IMR-90 (cell line): ENCODE measurements at regions not wholly inside any gene's neighbourhood (a gene's known extent, or its start where the extent isn't known, plus 50 kb on each side); places are given as distances from the start of the nearest gene placed in this dataset.

ENCODE experiments used
- ATAC-seq: fragments of 200-7000 bp; cut with Tn5 transposase; 2 replicates; pipeline ENCODE4 v1.9.1; 2020; ENCODE audit warnings: low read depth, mild to moderate bottlenecking, moderate library complexity
- BruUV-seq: library from RNA; stranded (reverse); fragments of 400-500 nt; replicated peaks from 2 replicates; lab custom pipeline; 2021; lab: Mats Ljungman, UMichigan
- CTCF ChIA-PET: fragments of 300-600 bp; formaldehyde crosslinking; extraction: SDS; loops from one replicate; lab custom pipeline; 2021; ENCODE audit warnings: antibody characterized with exemption; lab: Yijun Ruan, JAX
- POLR2A ChIA-PET: fragments of 300-600 bp; sonication (Branson Sonifier 250); formaldehyde crosslinking; loops from one replicate; lab custom pipeline; 2022; ENCODE audit warnings: antibody characterized with exemption; ENCODE audit not compliant: unreplicated experiment; lab: Charles Lee
- DNase-seq: peaks from one replicate; pipeline ENCODE4 v3.0.0; 2013
- H2AFZ ChIP-seq: replicated peaks from 2 replicates; pipeline ENCODE3; 2013; ENCODE audit warnings: low read length, mild to moderate bottlenecking; ENCODE audit not compliant: poor library complexity
- H2AK5ac ChIP-seq: 2 replicates; pipeline ENCODE4 v1.6.1; 2013; ENCODE audit warnings: low read depth, low read length, inconsistent platforms
- H2AK9ac ChIP-seq: replicated peaks from 2 replicates; pipeline ENCODE3; 2013; ENCODE audit warnings: mild to moderate bottlenecking, low read depth, low read length, moderate library complexity; ENCODE audit not compliant: poor library complexity
- H2BK120ac ChIP-seq: 2 replicates; pipeline ENCODE4 v1.6.1; 2013; ENCODE audit warnings: low read depth, low read length, inconsistent platforms
- H2BK15ac ChIP-seq: 3 replicates; pipeline ENCODE4 v1.6.1; 2013; ENCODE audit warnings: low read depth, low read length, inconsistent platforms
- H2BK20ac ChIP-seq: 2 replicates; pipeline ENCODE4 v1.6.1; 2013; ENCODE audit warnings: low read depth, mild to moderate bottlenecking, inconsistent platforms, low read length, moderate library complexity
- H2BK5ac ChIP-seq: 2 replicates; pipeline ENCODE4 v1.6.1; 2013; ENCODE audit warnings: mild to moderate bottlenecking, low read depth, low read length, inconsistent platforms; ENCODE audit not compliant: poor library complexity, severe bottlenecking
- H3K14ac ChIP-seq: replicated peaks from 2 replicates; pipeline ENCODE4 v1.6.1; 2013; ENCODE audit warnings: low read depth, low read length, inconsistent platforms
- H3K18ac ChIP-seq: 2 replicates; pipeline ENCODE4 v1.6.1; 2013; ENCODE audit warnings: low read depth, low read length, control low read depth
- H3K23ac ChIP-seq: 2 replicates; pipeline ENCODE4 v1.6.1; 2013; ENCODE audit warnings: low read depth, low read length, inconsistent platforms
- H3K27ac ChIP-seq: 2 replicates; pipeline ENCODE4 v1.5.1; 2013; ENCODE audit warnings: mild to moderate bottlenecking, control low read depth, low read length; ENCODE audit not compliant: insufficient read depth
- H3K27me3 ChIP-seq: 2 replicates; pipeline ENCODE4 v1.6.1; 2013; ENCODE audit warnings: low read length; ENCODE audit not compliant: control insufficient read depth, insufficient read depth
- H3K36me3 ChIP-seq: 2 replicates; pipeline ENCODE4 v1.6.1; 2013; ENCODE audit warnings: low read length, mixed read lengths; ENCODE audit not compliant: control insufficient read depth, insufficient read depth
- H3K4ac ChIP-seq: 2 replicates; pipeline ENCODE4 v1.6.1; 2013; ENCODE audit warnings: low read depth, low read length, inconsistent platforms
- H3K4me1 ChIP-seq: 2 replicates; pipeline ENCODE4 v1.6.1; 2013; ENCODE audit warnings: low read length, mixed read lengths; ENCODE audit not compliant: control insufficient read depth, insufficient read depth
- H3K4me2 ChIP-seq: 2 replicates; pipeline ENCODE4 v1.6.1; 2013; ENCODE audit warnings: low read depth, mild to moderate bottlenecking, control low read depth, low read length, moderate library complexity
- H3K4me3 ChIP-seq: 2 replicates; pipeline ENCODE4 v1.5.1; 2013; ENCODE audit warnings: low read depth, mild to moderate bottlenecking, control low read depth, low read length, moderate library complexity; ENCODE audit not compliant: insufficient read depth
- H3K56ac ChIP-seq: 2 replicates; pipeline ENCODE4 v1.6.1; 2013; ENCODE audit warnings: low read length, inconsistent platforms; ENCODE audit not compliant: insufficient read depth; ENCODE audit errors: extremely low read depth
- H3K79me1 ChIP-seq, 2 experiments: 2 replicates each; pipeline ENCODE4 v1.6.1; 2013; ENCODE audit warnings: low read length in 2 of 2, inconsistent platforms in 1 of 2, low read depth in 1 of 2
- H3K9ac ChIP-seq: 2 replicates; pipeline ENCODE4 v1.6.1; 2013; ENCODE audit warnings: low read depth, low read length, control low read depth
- H3K9me1 ChIP-seq: 2 replicates; pipeline ENCODE4 v1.6.1; 2013; ENCODE audit warnings: low read length, inconsistent platforms; ENCODE audit not compliant: insufficient read depth
- H3K9me3 ChIP-seq: 2 replicates; pipeline ENCODE4 v1.6.1; 2013; ENCODE audit warnings: low read length; ENCODE audit not compliant: control insufficient read depth, insufficient read depth
- H4K20me1 ChIP-seq: 2 replicates; pipeline ENCODE4 v1.6.1; 2013; ENCODE audit warnings: low read length, inconsistent platforms; ENCODE audit not compliant: insufficient read depth
- H4K5ac ChIP-seq: 2 replicates; pipeline ENCODE4 v1.6.1; 2013; ENCODE audit warnings: mild to moderate bottlenecking, low read depth, low read length, control low read depth
- H4K8ac ChIP-seq, 2 experiments: 2 replicates each; pipeline ENCODE4 v1.6.1; 2013; ENCODE audit warnings: low read depth in 2 of 2, low read length in 2 of 2, control low read depth in 1 of 2, inconsistent platforms in 1 of 2
- H4K91ac ChIP-seq: 2 replicates; pipeline ENCODE4 v1.6.1; 2013; ENCODE audit warnings: low read depth, low read length, inconsistent platforms; ENCODE audit not compliant: insufficient read depth
- BHLHE40 ChIP-seq: fragments of 150-350 bp; IDR thresholded peaks from 2 replicates; pipeline ENCODE4 v1.6.1; 2016; ENCODE audit warnings: mild to moderate bottlenecking, low read depth, low read length
- CEBPB ChIP-seq: IDR thresholded peaks from 2 replicates; pipeline ENCODE4 v1.6.1; 2012; ENCODE audit warnings: low read depth, low read length, improper control_type of control experiment
- ELK1 ChIP-seq: fragments of 150-350 bp; IDR thresholded peaks from 2 replicates; pipeline ENCODE4 v1.6.1; 2016; ENCODE audit warnings: low read depth, mild to moderate bottlenecking, low read length, moderate library complexity, borderline replicate concordance
- FOS ChIP-seq: fragments of 150-350 bp; IDR thresholded peaks from 2 replicates; pipeline ENCODE4 v1.6.1; 2016; ENCODE audit warnings: low read depth, low read length
- MXI1 ChIP-seq: IDR thresholded peaks from 2 replicates; pipeline ENCODE4 v1.6.1; 2012; ENCODE audit warnings: low read depth, mild to moderate bottlenecking, low read length, moderate library complexity, borderline replicate concordance
- NFE2L2 ChIP-seq: fragments of 150-350 bp; IDR thresholded peaks from 2 replicates; pipeline ENCODE4 v1.6.1; 2016; ENCODE audit warnings: low read depth, mild to moderate bottlenecking, low read length
- POLR2A ChIP-seq: IDR thresholded peaks from 2 replicates; pipeline ENCODE4 v1.6.1; 2012; ENCODE audit warnings: mild to moderate bottlenecking, low read depth, low read length
- RAD21 ChIP-seq: IDR thresholded peaks from 2 replicates; pipeline ENCODE4 v1.6.1; 2012; ENCODE audit warnings: low read length, improper control_type of control experiment
- RCOR1 ChIP-seq: IDR thresholded peaks from 2 replicates; pipeline ENCODE4 v1.6.1; 2012; ENCODE audit warnings: mild to moderate bottlenecking, low read length, improper control_type of control experiment; ENCODE audit not compliant: insufficient replicate concordance
- RFX5 ChIP-seq: IDR thresholded peaks from 2 replicates; pipeline ENCODE4 v1.8.0; 2012; ENCODE audit warnings: low read depth, mild to moderate bottlenecking, low read length, moderate library complexity
- USF2 ChIP-seq: fragments of 150-350 bp; IDR thresholded peaks from 2 replicates; pipeline ENCODE4 v1.6.1; 2017; ENCODE audit warnings: mild to moderate bottlenecking, antibody characterized with exemption, low read length, low read depth
- WGBS, 2 experiments: methylation state at CpG; one replicate each; pipeline versions ENCODE4 v1.1.5 to v1.1.7; 2013; ENCODE audit warnings: missing lambda C conversion rate in 2 of 2; ENCODE audit not compliant: insufficient read length in 1 of 2; ENCODE audit errors: extremely low coverage in 2 of 2; 5-methylcytosine and 5-hydroxymethylcytosine counted together
- dilution Hi-C: fragments of 300-500 bp; cut with HindIII; formaldehyde crosslinking; loops from one replicate; pipeline ENCODE4 v1.14.3; 2018; ENCODE audit warnings: low sequenced_read_pairs; ENCODE audit not compliant: unreplicated experiment
- in situ Hi-C: fragments of 300-500 bp; cut with MboI; formaldehyde crosslinking; loops from 3 replicates; pipeline ENCODE4 v1.14.3; 2019; ENCODE audit warnings: low sequenced_read_pairs, inconsistent platforms, mixed read lengths
- intact Hi-C: fragments of 100-400 bp; cut with micrococcal nuclease; formaldehyde crosslinking; loops from 2 replicates; pipeline ENCODE4 v1.10.0; 2022

- no TSS peak for BruUV-seq
- in situ Hi-C loops, result no loop called here
- CTCF ChIA-PET, result no interaction called here
- Histone ChIP-seq H3K23ac (no peak overlapping the region), H3K4ac (no peak overlapping the region), H3K56ac (no peak overlapping the region), H4K8ac (no peak overlapping the region), H3K36me3 (no peaks in the 10 kb centered on the region), H4K20me1 (no peaks in the 10 kb centered on the region), H2BK5ac (no peak overlapping the region), H3K4me2 (no peak overlapping the region), H2BK15ac (no peak overlapping the region), H2BK20ac (no peak overlapping the region), H2BK120ac (no peak overlapping the region), H2AK5ac (no peak overlapping the region), H4K5ac (no peak overlapping the region), H3K27me3 (no peaks in the 10 kb centered on the region), H3K4me1 (no peaks in the 10 kb centered on the region), H3K18ac (no peak overlapping the region), H3K14ac (no peak overlapping the region), H3K9ac (no peak overlapping the region), H3K79me1 (no peaks in the 10 kb centered on the region), H3K4me3 (no peak overlapping the region), H3K27ac (no peak overlapping the region), H4K91ac (no peak overlapping the region), H3K9me1 (no peaks in the 10 kb centered on the region), H2AFZ (no peak overlapping the region), H3K9me3 (peaks cover 6% of the 10 kb centered on the region), H2AK9ac (no peak overlapping the region)
- TF ChIP-seq FOS (no peak), POLR2A (no peak), CEBPB (no peak), ELK1 (no peak), MXI1 (no peak), USF2 (no peak), NFE2L2 (no peak), RFX5 (no peak), RAD21 (no peak), RCOR1 (no peak), BHLHE40 (no peak)
- POLR2A ChIA-PET, result no interaction called here
- intact Hi-C loops, result no loop called here
- DNase-seq (no peak), ATAC-seq (no peak)
- dilution Hi-C loops, result no loop called here
- WGBS, 2 experiments, result 0 to 100% methylated on average over 1 of the region's 5 CpGs
Measured at GRCh38 chr5:87829217-87829551, 416.5 kb upstream of the CCNH start.
